B cell (primary cell): ENCODE measurements at regions not wholly inside any gene's neighbourhood (a gene's known extent, or its start where the extent isn't known, plus 50 kb on each side); places are given as distances from the start of the nearest gene placed in this dataset.

ENCODE experiments used
- EZH2 ChIP-seq: IDR thresholded peaks from 2 replicates; pipeline ENCODE4 v1.6.1; 2012; ENCODE audit warnings: borderline replicate concordance, low read depth, mild to moderate bottlenecking, moderate library complexity, low read length; ENCODE audit not compliant: insufficient read depth, poor library complexity, severe bottlenecking
- TF ChIP-seq, protein P1 (sequence below): fragments of 200-600 bp; IDR thresholded peaks from one replicate; pipeline ENCODE4 v1.8.0; 2022; ENCODE audit warnings: antibody characterized with exemption, mild to moderate bottlenecking

DNA sequence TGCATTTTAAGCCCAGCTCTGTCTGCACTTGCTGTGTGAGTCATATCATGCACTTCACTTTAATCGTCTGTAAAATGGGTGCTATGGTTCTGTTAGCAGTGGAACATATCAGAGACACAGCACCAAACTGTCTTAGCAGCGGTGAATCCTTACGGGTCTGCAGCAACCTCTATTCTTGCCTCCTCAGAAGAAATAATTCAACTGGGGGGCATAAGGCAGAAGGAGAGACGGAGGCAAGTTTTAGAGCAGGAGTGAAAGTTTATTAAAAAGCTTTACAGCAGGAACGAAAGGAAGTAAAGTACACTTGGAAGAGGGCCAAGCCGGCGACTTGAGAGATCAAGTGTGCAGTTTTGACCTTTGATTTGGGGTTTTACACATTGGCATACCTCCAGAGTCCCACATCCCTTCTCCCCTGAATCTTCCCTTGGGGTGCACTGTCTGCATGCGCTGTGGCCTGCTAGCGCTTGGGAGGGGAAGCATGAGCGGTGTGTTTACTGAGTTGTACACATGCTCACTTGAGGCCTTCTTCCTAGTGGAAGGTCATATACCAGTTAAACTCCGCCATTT lies 109.8 kb downstream of the DDX1 start:
- TF ChIP-seq, protein P1, sequence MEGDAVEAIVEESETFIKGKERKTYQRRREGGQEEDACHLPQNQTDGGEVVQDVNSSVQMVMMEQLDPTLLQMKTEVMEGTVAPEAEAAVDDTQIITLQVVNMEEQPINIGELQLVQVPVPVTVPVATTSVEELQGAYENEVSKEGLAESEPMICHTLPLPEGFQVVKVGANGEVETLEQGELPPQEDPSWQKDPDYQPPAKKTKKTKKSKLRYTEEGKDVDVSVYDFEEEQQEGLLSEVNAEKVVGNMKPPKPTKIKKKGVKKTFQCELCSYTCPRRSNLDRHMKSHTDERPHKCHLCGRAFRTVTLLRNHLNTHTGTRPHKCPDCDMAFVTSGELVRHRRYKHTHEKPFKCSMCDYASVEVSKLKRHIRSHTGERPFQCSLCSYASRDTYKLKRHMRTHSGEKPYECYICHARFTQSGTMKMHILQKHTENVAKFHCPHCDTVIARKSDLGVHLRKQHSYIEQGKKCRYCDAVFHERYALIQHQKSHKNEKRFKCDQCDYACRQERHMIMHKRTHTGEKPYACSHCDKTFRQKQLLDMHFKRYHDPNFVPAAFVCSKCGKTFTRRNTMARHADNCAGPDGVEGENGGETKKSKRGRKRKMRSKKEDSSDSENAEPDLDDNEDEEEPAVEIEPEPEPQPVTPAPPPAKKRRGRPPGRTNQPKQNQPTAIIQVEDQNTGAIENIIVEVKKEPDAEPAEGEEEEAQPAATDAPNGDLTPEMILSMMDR, result no peak
- TF ChIP-seq EZH2, result no peak
